Loucy (cell line): ENCODE measurements at regions not wholly inside any gene's neighbourhood (a gene's known extent, or its start where the extent isn't known, plus 50 kb on each side); places are given as distances from the start of the nearest gene placed in this dataset.
A peak's percentile ranks its signal among the peaks of the same experiment; 100 is the strongest.

Experiments
- H2AFZ ChIP-seq: fragments of 200-600 bp; sonication (generic); 2 replicates; pipeline ENCODE4 v1.6.0; 2016; ENCODE audit warnings: antibody characterized with exemption, mild to moderate bottlenecking, low read length, moderate library complexity
- H3F3A ChIP-seq: fragments of 200-600 bp; 2 replicates; pipeline ENCODE4 v1.6.0; 2016; ENCODE audit warnings: antibody characterized with exemption, low read depth, mild to moderate bottlenecking
- H3K27me3 ChIP-seq: fragments of 200-600 bp; sonication (generic); 2 replicates; pipeline ENCODE4 v1.6.1; 2014; ENCODE audit warnings: low read length, mild to moderate bottlenecking; ENCODE audit not compliant: insufficient read depth, poor library complexity, severe bottlenecking
- H3K36me3 ChIP-seq: fragments of 200-600 bp; sonication (generic); 2 replicates; pipeline ENCODE4 v1.6.1; 2016; ENCODE audit warnings: low read length; ENCODE audit not compliant: insufficient read depth
- H3K4me1 ChIP-seq: fragments of 200-600 bp; sonication (generic); 2 replicates; pipeline ENCODE4 v1.5.1; 2014; ENCODE audit warnings: low read length, mild to moderate bottlenecking; ENCODE audit not compliant: insufficient read depth, poor library complexity, severe bottlenecking
- H3K4me2 ChIP-seq: fragments of 200-600 bp; sonication (generic); 2 replicates; pipeline ENCODE4 v1.6.0; 2014; ENCODE audit warnings: antibody characterized with exemption, low read length, low read depth, mild to moderate bottlenecking; ENCODE audit not compliant: poor library complexity, severe bottlenecking
- H3K4me3 ChIP-seq: fragments of 200-600 bp; sonication (generic); 2 replicates; pipeline ENCODE4 v1.5.1; 2014; ENCODE audit warnings: low read length, mild to moderate bottlenecking, mixed read lengths; ENCODE audit not compliant: poor library complexity, severe bottlenecking
- H3K79me2 ChIP-seq: fragments of 200-600 bp; sonication (generic); 2 replicates; pipeline ENCODE4 v1.6.1; 2014; ENCODE audit warnings: low read length; ENCODE audit not compliant: insufficient read depth
- H3K9ac ChIP-seq: fragments of 200-600 bp; sonication (generic); 2 replicates; pipeline ENCODE4 v1.6.0; 2014; ENCODE audit warnings: mild to moderate bottlenecking, low read depth, low read length, moderate library complexity; ENCODE audit not compliant: poor library complexity, severe bottlenecking
- H3K9me2 ChIP-seq: fragments of 200-600 bp; sonication (generic); replicated peaks from 2 replicates; pipeline ENCODE4 v1.6.1; 2016; ENCODE audit warnings: low read depth, low read length, mixed read lengths
- H3K9me3 ChIP-seq: fragments of 200-600 bp; sonication (generic); 2 replicates; pipeline ENCODE4 v1.6.1; 2014; ENCODE audit warnings: mild to moderate bottlenecking, antibody characterized with exemption, low read length, low read depth; ENCODE audit not compliant: insufficient read depth
- H4K20me1 ChIP-seq: fragments of 200-600 bp; sonication (generic); 2 replicates; pipeline ENCODE4 v1.6.0; 2014; ENCODE audit warnings: antibody characterized with exemption, low read length, mild to moderate bottlenecking; ENCODE audit not compliant: insufficient read depth, poor library complexity, severe bottlenecking
- EZH2phosphoT487 ChIP-seq: fragments of 200-600 bp; IDR thresholded peaks from 2 replicates; pipeline ENCODE4 v1.6.1; 2018; ENCODE audit warnings: antibody characterized with exemption, mild to moderate bottlenecking, moderate library complexity, borderline replicate concordance
- TF ChIP-seq, protein P1 (sequence below): fragments of 200-600 bp; sonication (generic); conservative IDR thresholded peaks from 2 replicates; pipeline ENCODE4 v1.5.1; 2014; ENCODE audit warnings: mild to moderate bottlenecking, antibody characterized with exemption, low read length

DNA sequence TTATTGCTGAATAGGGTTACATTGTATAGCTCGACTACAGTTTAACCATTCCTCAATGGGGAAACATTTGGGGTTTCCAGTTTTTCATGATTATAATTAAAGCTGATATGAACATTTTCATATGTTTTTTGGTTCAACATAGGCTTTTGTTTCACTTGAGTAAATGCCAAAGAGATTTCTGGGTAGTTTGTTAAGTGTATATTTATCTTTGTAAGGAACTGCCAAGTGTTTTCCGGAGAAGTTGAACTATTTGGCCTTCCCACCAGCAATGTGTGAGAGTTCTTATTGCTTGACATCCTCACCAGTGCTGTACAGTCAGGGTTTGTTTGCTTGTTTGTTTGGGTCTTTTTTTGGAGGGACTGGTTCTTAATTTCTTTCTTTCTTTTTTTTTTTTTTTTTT is 83.7 kb upstream of the RALY start:
- no peak overlapping the region for H3K4me2 ChIP-seq
- H3K9me2 ChIP-seq, result no peaks in the 10 kb centered on the region
- no peaks in the 10 kb centered on the region for H3K4me1 ChIP-seq
- H3K9me3 ChIP-seq, result no peaks in the 10 kb centered on the region
- no peak for TF ChIP-seq EZH2phosphoT487
- TF ChIP-seq, protein P1, sequence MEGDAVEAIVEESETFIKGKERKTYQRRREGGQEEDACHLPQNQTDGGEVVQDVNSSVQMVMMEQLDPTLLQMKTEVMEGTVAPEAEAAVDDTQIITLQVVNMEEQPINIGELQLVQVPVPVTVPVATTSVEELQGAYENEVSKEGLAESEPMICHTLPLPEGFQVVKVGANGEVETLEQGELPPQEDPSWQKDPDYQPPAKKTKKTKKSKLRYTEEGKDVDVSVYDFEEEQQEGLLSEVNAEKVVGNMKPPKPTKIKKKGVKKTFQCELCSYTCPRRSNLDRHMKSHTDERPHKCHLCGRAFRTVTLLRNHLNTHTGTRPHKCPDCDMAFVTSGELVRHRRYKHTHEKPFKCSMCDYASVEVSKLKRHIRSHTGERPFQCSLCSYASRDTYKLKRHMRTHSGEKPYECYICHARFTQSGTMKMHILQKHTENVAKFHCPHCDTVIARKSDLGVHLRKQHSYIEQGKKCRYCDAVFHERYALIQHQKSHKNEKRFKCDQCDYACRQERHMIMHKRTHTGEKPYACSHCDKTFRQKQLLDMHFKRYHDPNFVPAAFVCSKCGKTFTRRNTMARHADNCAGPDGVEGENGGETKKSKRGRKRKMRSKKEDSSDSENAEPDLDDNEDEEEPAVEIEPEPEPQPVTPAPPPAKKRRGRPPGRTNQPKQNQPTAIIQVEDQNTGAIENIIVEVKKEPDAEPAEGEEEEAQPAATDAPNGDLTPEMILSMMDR, result no peak
- no peak overlapping the region for H3K4me3 ChIP-seq
- H3K79me2 ChIP-seq, result no peaks in the 10 kb centered on the region
- H3K9ac ChIP-seq, result no peak overlapping the region
- no peaks in the 10 kb centered on the region for H3F3A ChIP-seq
- no peak overlapping the region for H2AFZ ChIP-seq
- H4K20me1 ChIP-seq, result no peaks in the 10 kb centered on the region
- no peaks in the 10 kb centered on the region for H3K27me3 ChIP-seq
- no peaks in the 10 kb centered on the region for H3K36me3 ChIP-seq

DNA sequence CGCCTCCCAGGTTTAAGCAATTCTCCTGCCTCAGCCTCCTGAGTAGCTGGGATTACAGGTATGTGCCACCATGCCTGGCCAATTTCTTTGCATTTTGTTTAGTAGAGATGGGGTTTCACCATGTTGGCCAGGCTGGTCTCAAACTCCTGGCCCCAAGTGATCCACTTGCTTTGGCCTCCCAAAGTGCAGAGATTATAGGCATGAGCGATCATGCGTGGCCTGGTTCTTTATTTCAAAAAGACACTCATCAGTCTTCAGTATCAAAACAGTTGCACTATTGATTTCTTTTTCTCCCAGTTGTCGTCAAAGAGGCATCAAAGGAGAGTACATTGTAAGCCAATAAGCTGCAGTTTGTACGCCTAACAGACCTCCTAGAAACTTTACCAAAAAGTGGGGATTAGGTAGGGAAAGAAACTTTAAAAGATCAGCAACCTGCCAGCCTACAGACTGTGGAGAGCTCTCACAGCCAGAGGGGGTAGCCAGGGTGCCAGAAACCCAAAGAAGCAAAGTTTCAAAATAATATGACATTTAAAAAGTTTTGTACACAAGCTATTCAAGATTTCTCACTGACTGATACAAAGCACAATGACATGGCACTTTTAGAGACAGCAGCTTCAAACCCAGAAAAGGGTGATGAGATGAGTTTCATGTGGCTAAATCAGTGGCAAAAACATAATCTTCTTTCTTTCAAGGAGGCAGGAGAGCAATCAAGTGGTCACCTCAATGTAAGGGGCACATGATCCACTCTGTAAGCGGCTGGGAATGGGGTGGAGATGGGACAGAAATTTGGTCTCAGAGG is 83.0 kb upstream of the RALY start:
- H3K27me3 ChIP-seq, result no peaks in the 10 kb centered on the region
- no peaks in the 10 kb centered on the region for H3K9me2 ChIP-seq
- no peaks in the 10 kb centered on the region for H3K79me2 ChIP-seq
- no peak overlapping the region for H3K4me3 ChIP-seq
- no peaks in the 10 kb centered on the region for H4K20me1 ChIP-seq
- no peak overlapping the region for H2AFZ ChIP-seq
- H3K9me3 ChIP-seq, result no peaks in the 10 kb centered on the region
- H3F3A ChIP-seq, result no peaks in the 10 kb centered on the region
- H3K4me2 ChIP-seq, result no peak overlapping the region
- H3K36me3 ChIP-seq, result no peaks in the 10 kb centered on the region
- no peak for TF ChIP-seq EZH2phosphoT487
- TF ChIP-seq, protein P1, result no peak
- no peaks in the 10 kb centered on the region for H3K4me1 ChIP-seq
- H3K9ac ChIP-seq, result no peak overlapping the region

DNA sequence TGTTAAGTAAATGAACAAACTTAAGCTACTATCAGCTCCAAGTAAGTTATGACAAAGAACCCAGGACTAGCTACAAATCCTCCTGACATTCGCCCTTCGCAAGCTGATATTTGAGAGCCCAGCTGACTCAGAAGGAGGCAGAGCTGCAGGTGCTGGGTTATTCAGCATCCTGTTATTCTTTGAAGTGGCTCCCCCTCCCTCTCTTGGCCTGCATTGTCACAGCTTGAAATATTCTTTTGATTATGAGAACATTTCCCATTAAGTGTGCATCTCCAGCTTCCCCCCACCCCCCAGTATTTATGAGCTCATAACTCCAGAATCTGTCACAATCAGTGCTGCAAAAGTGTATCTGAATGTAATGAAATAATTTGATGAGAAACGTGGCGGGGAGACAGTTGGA is 78.8 kb upstream of the RALY start:
- H3K4me1 ChIP-seq, result no peaks in the 10 kb centered on the region
- no peaks in the 10 kb centered on the region for H4K20me1 ChIP-seq
- H3K4me3 ChIP-seq, result no peak overlapping the region
- H3F3A ChIP-seq, result no peaks in the 10 kb centered on the region
- H3K4me2 ChIP-seq, result no peak overlapping the region
- TF ChIP-seq EZH2phosphoT487, result no peak
- TF ChIP-seq, protein P1, result peak; percentile 35
- H2AFZ ChIP-seq, result no peak overlapping the region
- H3K9me2 ChIP-seq, result no peaks in the 10 kb centered on the region
- no peaks in the 10 kb centered on the region for H3K27me3 ChIP-seq
- no peaks in the 10 kb centered on the region for H3K9me3 ChIP-seq
- H3K9ac ChIP-seq, result no peak overlapping the region
- no peaks in the 10 kb centered on the region for H3K79me2 ChIP-seq
- no peaks in the 10 kb centered on the region for H3K36me3 ChIP-seq
